ENCODE measurements at regions not wholly inside any gene's neighbourhood (a gene's known extent, or its start where the extent isn't known, plus 50 kb on each side); places are given as distances from the start of the nearest gene placed in this dataset.
"Not testable (repeated sequence)": the region's sequence is repeated elsewhere in the genome, so short reads cannot be mapped to it uniquely, and the experiment has no call there.

GRCh38 chr10:31188792-31189406 is 130.1 kb upstream of the ZEB1 start:
- no peak for DNase-seq (ENCODE audit: low read depth)

GRCh38 chr10:31190488-31190887 is 128.5 kb upstream of the ZEB1 start:
- no peak for DNase-seq (ENCODE audit: low read depth)

GRCh38 chr10:31192475-31192874 is 126.5 kb upstream of the ZEB1 start:
- no peak for DNase-seq (ENCODE audit: low read depth)

- no peak for DNase-seq (ENCODE audit: low read depth)
Measured at GRCh38 chr10:31194986-31195385, 124.0 kb upstream of the ZEB1 start.

GRCh38 chr10:31197886-31198285 is 121.1 kb upstream of the ZEB1 start:
- DNase-seq (ENCODE audit: low read depth): no peak

GRCh38 chr10:31204090-31204489 is 114.9 kb upstream of the ZEB1 start:
- DNase-seq (ENCODE audit: low read depth): no peak

- DNase-seq (ENCODE audit: low read depth): no peak
Measured at GRCh38 chr10:31207636-31208035, 111.4 kb upstream of the ZEB1 start.

- DNase-seq (ENCODE audit: low read depth): no peak
Measured at GRCh38 chr10:31209478-31209877, 109.5 kb upstream of the ZEB1 start.

GRCh38 chr10:31210190-31210589 is 108.8 kb upstream of the ZEB1 start:
- no peak for DNase-seq (ENCODE audit: low read depth)

- no peak for DNase-seq (ENCODE audit: low read depth)
Measured at GRCh38 chr10:31213959-31214358, 105.1 kb upstream of the ZEB1 start.

GRCh38 chr10:31215052-31215451 is 104.0 kb upstream of the ZEB1 start:
- DNase-seq (ENCODE audit: low read depth): no peak

- DNase-seq (ENCODE audit: low read depth): no peak
Measured at GRCh38 chr10:31219306-31219705, 99.7 kb upstream of the ZEB1 start.

GRCh38 chr10:31228780-31229179 is 90.2 kb upstream of the ZEB1 start:
- DNase-seq (ENCODE audit: low read depth): not testable (repeated sequence)

GRCh38 chr10:31239961-31240360 is 79.1 kb upstream of the ZEB1 start:
- no peak for DNase-seq (ENCODE audit: low read depth)

GRCh38 chr10:31242902-31243301 is 76.1 kb upstream of the ZEB1 start:
- peak; percentile 43 for DNase-seq (ENCODE audit: low read depth)

GRCh38 chr10:31251118-31251517 is 67.9 kb upstream of the ZEB1 start:
- DNase-seq (ENCODE audit: low read depth): not testable (repeated sequence)

- no peak for DNase-seq (ENCODE audit: low read depth)
Measured at GRCh38 chr10:31253237-31253636, 65.8 kb upstream of the ZEB1 start.

- no peak for DNase-seq (ENCODE audit: low read depth)
Measured at GRCh38 chr10:31261511-31262311, 57.3 kb upstream of the ZEB1 start.

- DNase-seq (ENCODE audit: low read depth): no peak
Measured at GRCh38 chr10:31262672-31263071, 56.3 kb upstream of the ZEB1 start.

GRCh38 chr10:31263903-31264302 is 55.1 kb upstream of the ZEB1 start:
- no peak for DNase-seq (ENCODE audit: low read depth)

GRCh38 chr10:31268444-31269303 is 50.3 kb upstream of the ZEB1 start:
- DNase-seq (ENCODE audit: low read depth): no peak
